Activated B cell treated with CpG ODN at 0.5 μM for 24 hours (primary cell): ENCODE measurements at regions not wholly inside any gene's neighbourhood (a gene's known extent, or its start where the extent isn't known, plus 50 kb on each side); places are given as distances from the start of the nearest gene placed in this dataset.

Experiments
- ATAC-seq: fragments of 200-7000 bp; cut with Tn5 transposase; one replicate; pipeline ENCODE4 v1.10.0; 2021; ENCODE audit warnings: low read depth, mild to moderate bottlenecking, moderate library complexity
- CTCF ChIA-PET: fragments of 350-600 bp; sonication (Branson Sonifier 250); formaldehyde crosslinking; loops from one replicate; lab custom pipeline; 2021; ENCODE audit warnings: antibody characterized with exemption; lab: Charles Lee
- POLR2A ChIA-PET: fragments of 350-600 bp; sonication (Branson Sonifier 250); formaldehyde crosslinking; loops from one replicate; lab custom pipeline; 2021; ENCODE audit warnings: antibody characterized with exemption; lab: Charles Lee
- DNase-seq: peaks from one replicate; pipeline ENCODE4 v3.0.0; 2022
- H3K27ac Mint-ChIP-seq: one replicate; pipeline ENCODE4 v1.8.0; 2020; ENCODE audit warnings: mixed read lengths
- H3K27me3 Mint-ChIP-seq: one replicate; pipeline ENCODE4 v1.8.0; 2021; ENCODE audit warnings: mixed read lengths
- H3K36me3 Mint-ChIP-seq: one replicate; pipeline ENCODE4 v1.8.0; 2021; ENCODE audit warnings: low read depth, mixed read lengths
- H3K4me1 Mint-ChIP-seq: one replicate; pipeline ENCODE4 v1.8.0; 2021; ENCODE audit warnings: mixed read lengths
- H3K4me3 Mint-ChIP-seq: one replicate; pipeline ENCODE4 v1.8.0; 2020; ENCODE audit warnings: mild to moderate bottlenecking, mixed read lengths
- H3K9me3 Mint-ChIP-seq: one replicate; pipeline ENCODE4 v1.8.0; 2020; ENCODE audit warnings: mixed read lengths
- CTCF ChIP-seq: fragments of 200-600 bp; IDR thresholded peaks from one replicate; pipeline ENCODE4 v1.8.0; 2022; ENCODE audit warnings: antibody characterized with exemption, mild to moderate bottlenecking
- intact Hi-C: fragments of 100-400 bp; cut with micrococcal nuclease; formaldehyde crosslinking; loops from one replicate; pipeline ENCODE4 v1.15.1; 2024

- ChIA-PET CTCF (no interaction called here), POLR2A (no interaction called here)
- DNase-seq (no peak), ATAC-seq (no peak)
- peaks cover under 1% of the 10 kb centered on the region for H3K9me3 Mint-ChIP-seq
- no peak for TF ChIP-seq CTCF
- peaks cover 28% of the 10 kb centered on the region for H3K27me3 Mint-ChIP-seq
- H3K36me3 Mint-ChIP-seq = no peaks in the 10 kb centered on the region
- H3K4me3 Mint-ChIP-seq = no peak overlapping the region
- H3K4me1 Mint-ChIP-seq = no peaks in the 10 kb centered on the region
- intact Hi-C loops = no loop called here
- H3K27ac Mint-ChIP-seq = no peak overlapping the region
Measured at GRCh38 chr10:123606955-123607354, 59.2 kb upstream of the GPR26 start.

GRCh38 chr10:123607386-123607785 lies 58.8 kb upstream of the GPR26 start:
- no peak overlapping the region for H3K4me3 Mint-ChIP-seq
- H3K4me1 Mint-ChIP-seq = no peaks in the 10 kb centered on the region
- no peak overlapping the region for H3K27ac Mint-ChIP-seq
- TF ChIP-seq CTCF = no peak
- H3K36me3 Mint-ChIP-seq = no peaks in the 10 kb centered on the region
- H3K27me3 Mint-ChIP-seq = peaks cover 27% of the 10 kb centered on the region
- DNase-seq (no peak), ATAC-seq (no peak)
- ChIA-PET CTCF (no interaction called here), POLR2A (no interaction called here)
- no peaks in the 10 kb centered on the region for H3K9me3 Mint-ChIP-seq
- intact Hi-C loops = no loop called here

DNA sequence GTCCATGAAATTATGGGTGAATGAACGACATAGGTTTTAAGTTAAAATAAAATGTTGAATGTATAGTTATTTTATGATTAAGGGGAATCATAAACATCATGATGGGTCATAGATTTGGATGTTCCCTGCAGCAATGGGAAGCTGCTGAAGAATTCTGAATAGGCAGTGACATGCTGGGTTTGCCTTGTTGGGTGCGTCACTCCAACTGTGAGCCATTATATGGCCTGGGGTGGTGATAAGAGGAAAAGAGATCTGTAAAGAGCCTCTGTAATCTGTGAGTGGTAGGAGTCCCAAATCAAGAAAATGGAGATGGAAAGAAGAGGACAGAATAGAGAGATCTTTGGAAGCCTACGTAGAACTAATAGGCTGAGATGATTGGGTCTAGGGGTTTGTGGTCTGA lies 58.1 kb upstream of the GPR26 start:
- no peak overlapping the region for H3K27ac Mint-ChIP-seq
- H3K27me3 Mint-ChIP-seq = peaks cover 24% of the 10 kb centered on the region
- POLR2A ChIA-PET = no interaction called here
- no peaks in the 10 kb centered on the region for H3K9me3 Mint-ChIP-seq
- intact Hi-C loops = no loop called here
- H3K36me3 Mint-ChIP-seq = no peaks in the 10 kb centered on the region
- no peak overlapping the region for H3K4me3 Mint-ChIP-seq
- ATAC-seq = no peak
- DNase-seq = no peak
- CTCF ChIA-PET = no interaction called here
- no peaks in the 10 kb centered on the region for H3K4me1 Mint-ChIP-seq
- no peak for TF ChIP-seq CTCF

DNA sequence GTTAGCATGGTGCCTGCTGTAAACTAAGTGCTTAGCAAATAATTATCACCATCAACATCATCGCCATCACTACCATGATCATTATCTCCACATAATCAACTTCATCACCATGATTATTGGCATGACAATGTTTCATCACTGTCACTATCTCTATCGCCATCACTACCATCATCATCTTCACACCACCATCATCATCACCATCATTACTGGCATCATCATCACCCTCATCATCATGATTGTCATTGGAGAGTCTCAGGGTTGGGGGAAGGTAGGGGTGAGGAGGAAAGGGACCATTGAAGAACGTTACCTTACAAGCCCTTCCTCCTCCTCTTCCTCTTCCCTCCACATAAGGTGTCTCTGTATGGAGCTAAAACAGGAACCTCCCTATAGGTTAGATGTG lies 54.9 kb upstream of the GPR26 start:
- H3K4me3 Mint-ChIP-seq = no peak overlapping the region

GRCh38 chr10:123611876-123612275 lies 54.3 kb upstream of the GPR26 start:
- ATAC-seq (no peak), DNase-seq (no peak)
- Mint-ChIP-seq H3K27ac (no peak overlapping the region), H3K36me3 (no peaks in the 10 kb centered on the region), H3K9me3 (no peaks in the 10 kb centered on the region), H3K27me3 (peaks cover 13% of the 10 kb centered on the region), H3K4me3 (no peak overlapping the region), H3K4me1 (no peaks in the 10 kb centered on the region)
- ChIA-PET CTCF (no interaction called here), POLR2A (no interaction called here)
- TF ChIP-seq CTCF = no peak
- intact Hi-C loops = no loop called here

More for the DNA sequence above, 54.9 kb upstream of the GPR26 start:
- no peak for TF ChIP-seq CTCF
- H3K9me3 Mint-ChIP-seq = no peaks in the 10 kb centered on the region
- no peak overlapping the region for H3K27ac Mint-ChIP-seq
- ChIA-PET POLR2A (no interaction called here), CTCF (no interaction called here)
- H3K36me3 Mint-ChIP-seq = no peaks in the 10 kb centered on the region
- no peaks in the 10 kb centered on the region for H3K4me1 Mint-ChIP-seq
- no peak for ATAC-seq
- H3K27me3 Mint-ChIP-seq = peaks cover 13% of the 10 kb centered on the region
- DNase-seq = no peak
- intact Hi-C loops = no loop called here
